Psoas muscle (tissue), 7 donors: ENCODE measurements at regions not wholly inside any gene's neighbourhood (a gene's known extent, or its start where the extent isn't known, plus 50 kb on each side); places are given as distances from the start of the nearest gene placed in this dataset.

ENCODE experiments used
- ATAC-seq, 4 donors: fragments of 200-7000 bp; cut with Tn5 transposase; one replicate each; pipeline ENCODE4 v1.9.1; 2020; ENCODE audit warnings: moderate library complexity in 3 of 4, mild to moderate bottlenecking in 2 of 4
- DNase-seq, 2 donors: peaks; one replicate each; pipeline ENCODE4 v3.0.0-alpha.2; 2020
- H3K27ac ChIP-seq: fragments of 200-600 bp; one replicate; pipeline ENCODE4 v1.8.0; 2022
- H3K27me3 ChIP-seq, 3 donors: fragments of 200-600 bp in 1 of 3; one replicate each; pipeline versions ENCODE4 v1.6.1 to v1.8.0; 2013 to 2022; ENCODE audit warnings: low read length in 2 of 3, mild to moderate bottlenecking in 2 of 3, moderate library complexity in 1 of 3; ENCODE audit not compliant: insufficient read depth in 3 of 3
- H3K36me3 ChIP-seq, 2 donors: fragments of 200-600 bp in 1 of 2; one replicate each; pipeline versions ENCODE4 v1.6.1 to v1.8.0; 2013 to 2022; ENCODE audit warnings: low read depth in 1 of 2, mild to moderate bottlenecking in 1 of 2, moderate library complexity in 1 of 2; ENCODE audit not compliant: insufficient read depth in 1 of 2
- H3K4me1 ChIP-seq: fragments of 200-600 bp; one replicate; pipeline ENCODE4 v1.8.0; 2022
- H3K4me3 ChIP-seq: fragments of 200-600 bp; one replicate; pipeline ENCODE4 v1.8.0; 2022; ENCODE audit warnings: mild to moderate bottlenecking
- H3K9me3 ChIP-seq: fragments of 200-600 bp; one replicate; pipeline ENCODE4 v1.8.0; 2022
- CTCF ChIP-seq: fragments of 200-600 bp; IDR thresholded peaks from one replicate; pipeline ENCODE4 v1.8.0; 2022; ENCODE audit warnings: antibody characterized with exemption
- WGBS, 3 donors: extraction: QIAGEN DNeasy Blood & Tissue Kit; methylation state at CpG; one replicate each; pipeline versions ENCODE4 v1.1.6 to v1.1.7; 2013; 5-methylcytosine and 5-hydroxymethylcytosine counted together
- intact Hi-C, 2 donors: fragments of 100-400 bp; cut with DNase I; formaldehyde crosslinking; loops; one replicate each; pipeline versions ENCODE4 v1.11.0 to v1.14.2; 2022
- donor health status: healthy with polysubstance abuse.
- donor health status: DM: no; HTN: no; CAD: no; lungs with moderate emphysema.
- donor health status: Bipolar disorder and iron deficiency.
- donor health status: healthy.
- donor health status: DM: yes; HTN: yes; CAD: no.
- donor health status: DM: no; HTN: no; CAD: no.
- donor health status: DM: yes; HTN: yes; CAD: no.

GRCh38 chr12:116393255-116393654 lies 115.8 kb upstream of the MED13L start:
- ATAC-seq (no peak), DNase-seq (no peak)
- WGBS, 3 donors, result 40 to 62% (median 49%) methylated on average over 10 of the region's 10 CpGs

DNA sequence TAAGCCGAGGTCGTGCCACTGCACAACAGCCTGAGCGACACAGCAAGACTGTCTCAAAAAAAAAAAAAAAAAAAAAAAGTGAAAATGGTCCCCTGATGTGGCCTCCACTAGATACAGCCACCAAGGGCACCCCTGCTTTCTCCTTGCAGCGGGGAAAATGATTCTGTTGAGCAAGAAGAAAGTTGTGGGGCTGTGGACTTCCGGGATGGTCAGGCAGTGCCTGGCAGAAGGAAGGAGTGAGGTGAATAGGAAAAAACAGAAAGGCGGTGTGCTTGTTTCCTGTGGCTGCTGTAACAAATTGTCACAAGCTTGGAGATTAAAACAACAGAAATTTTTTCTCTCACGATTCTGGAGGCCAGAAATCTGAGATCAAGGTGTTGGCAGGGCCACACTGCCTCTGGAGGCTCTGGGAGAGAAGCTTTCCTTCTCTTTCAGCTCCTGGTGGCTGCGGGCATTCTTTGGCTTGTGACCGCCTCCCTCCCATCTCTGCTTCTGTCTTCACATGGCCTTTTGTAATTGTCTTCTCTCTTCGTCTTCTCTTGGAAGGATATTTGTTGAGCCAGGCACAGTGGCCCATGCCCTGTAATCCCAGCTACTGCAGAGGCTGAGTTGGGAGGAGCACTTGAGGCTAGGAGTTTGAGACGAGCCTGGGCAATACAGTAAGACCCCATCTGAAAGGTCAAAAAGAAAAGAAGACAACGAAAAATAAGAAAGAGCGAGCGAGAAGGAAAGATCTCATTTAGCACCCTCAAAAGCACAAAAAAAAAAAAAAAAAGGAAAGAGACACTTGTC lies 116.6 kb upstream of the MED13L start:
- DNase-seq (no peak), ATAC-seq (no peak)
- Histone ChIP-seq H3K4me1 (no peaks in the 10 kb centered on the region), H3K9me3 (no peaks in the 10 kb centered on the region), H3K36me3 (no peaks in the 10 kb centered on the region), H3K4me3 (no peak overlapping the region), H3K27ac (no peak overlapping the region), H3K27me3 (no peaks in the 10 kb centered on the region)
- no peak for TF ChIP-seq CTCF
- 85 to 87% (median 86%) methylated on average over 14 of the region's 14 CpGs for WGBS, 3 donors
- intact Hi-C loops, result no loop called here

More at GRCh38 chr12:116393255-116393654, 115.8 kb upstream of the MED13L start:
- H3K27ac ChIP-seq, result no peak overlapping the region
- H3K9me3 ChIP-seq, result no peaks in the 10 kb centered on the region
- intact Hi-C loops, result no loop called here
- TF ChIP-seq CTCF, result no peak
- no peaks in the 10 kb centered on the region for H3K27me3 ChIP-seq
- H3K4me3 ChIP-seq, result no peak overlapping the region
- no peaks in the 10 kb centered on the region for H3K4me1 ChIP-seq
- H3K36me3 ChIP-seq, result no peaks in the 10 kb centered on the region

GRCh38 chr12:116395396-116395795 lies 117.9 kb upstream of the MED13L start:
- no peaks in the 10 kb centered on the region for H3K36me3 ChIP-seq
- 2 to 96% (median 48%) methylated on average over 1 of the region's 1 CpG for WGBS, 3 donors
- no peak for TF ChIP-seq CTCF
- no peaks in the 10 kb centered on the region for H3K9me3 ChIP-seq
- ATAC-seq (no peak), DNase-seq (no peak)
- H3K4me3 ChIP-seq, result no peak overlapping the region
- intact Hi-C loops, result no loop called here
- no peaks in the 10 kb centered on the region for H3K4me1 ChIP-seq
- no peak overlapping the region for H3K27ac ChIP-seq
- no peaks in the 10 kb centered on the region for H3K27me3 ChIP-seq

GRCh38 chr12:116397148-116397547 lies 119.7 kb upstream of the MED13L start:
- H3K4me1 ChIP-seq, result no peaks in the 10 kb centered on the region
- H3K4me3 ChIP-seq, result no peak overlapping the region
- no peaks in the 10 kb centered on the region for H3K36me3 ChIP-seq
- DNase-seq (no peak), ATAC-seq (no peak)
- intact Hi-C loops, result no loop called here
- no peak for TF ChIP-seq CTCF
- no peaks in the 10 kb centered on the region for H3K27me3 ChIP-seq
- 48 to 79% (median 55%) methylated on average over 3 of the region's 3 CpGs for WGBS, 3 donors
- no peak overlapping the region for H3K27ac ChIP-seq
- no peaks in the 10 kb centered on the region for H3K9me3 ChIP-seq

- H3K36me3 ChIP-seq, result no peaks in the 10 kb centered on the region
- DNase-seq, result no peak
- no peaks in the 10 kb centered on the region for H3K4me1 ChIP-seq
- no peak for ATAC-seq
- H3K4me3 ChIP-seq, result no peak overlapping the region
- intact Hi-C loops, result no loop called here
- H3K27ac ChIP-seq, result no peak overlapping the region
- no peaks in the 10 kb centered on the region for H3K27me3 ChIP-seq
- H3K9me3 ChIP-seq, result no peaks in the 10 kb centered on the region
- TF ChIP-seq CTCF, result no peak
Measured at GRCh38 chr12:116398193-116398592, 120.7 kb upstream of the MED13L start.
